ENCODE measurements at regions not wholly inside any gene's neighbourhood (a gene's known extent, or its start where the extent isn't known, plus 50 kb on each side); places are given as distances from the start of the nearest gene placed in this dataset.
"Not testable (repeated sequence)": the region's sequence is repeated elsewhere in the genome, so short reads cannot be mapped to it uniquely, and the experiment has no call there.

GRCh38 chr6:156421301-156421700, 355.9 kb upstream of the ARID1B start:
- H3K9me3 Mint-ChIP-seq, CTCF ChIA-PET: not testable (repeated sequence)
- POLR2A ChIA-PET, result interaction anchor here (0.6 kb wide), 1 partner anchor 82 kb away, joined by 4 read pairs; no protein-coding TSS in a partner anchor

GRCh38 chr6:156420172-156420993, 356.8 kb upstream of the ARID1B start:
- intact Hi-C loops (cut with micrococcal nuclease), result loop anchor here in 1 of 2 donors (5.0 kb wide), 1 partner anchor 1093 kb away; no protein-coding TSS in a partner anchor
- peak overlapping the region in 1 of 9 donors; percentile 12 for H3K27ac Mint-ChIP-seq

More at GRCh38 chr6:156421301-156421700, 355.9 kb upstream of the ARID1B start:
- not testable (repeated sequence) for H3K9me3 ChIP-seq (ENCODE audit: control insufficient read depth in 2 of 3, low read length in 3 of 3); H3K4me3 ChIP-seq (ENCODE audit: low read length); H3K36me3 Mint-ChIP-seq; ATAC-seq; H3K4me3 Mint-ChIP-seq; H3K27me3 ChIP-seq (ENCODE audit: control insufficient read depth in 2 of 2, insufficient read depth in 2 of 2, low read length in 2 of 2); H3K27me3 Mint-ChIP-seq; H3K27ac ChIP-seq (ENCODE audit: low read depth, low read length); DNase-seq; H3K36me3 ChIP-seq (ENCODE audit: control insufficient read depth in 2 of 3, insufficient read depth in 3 of 3, low read length in 3 of 3)
- intact Hi-C loops (cut with micrococcal nuclease), result loop anchor here in 1 of 2 donors (5.0 kb wide), 1 partner anchor 1094 kb away; no protein-coding TSS in a partner anchor
- peaks cover 22 to 40% (median 35%) of the 10 kb centered on the region in 7 donors for H3K4me1 Mint-ChIP-seq
- peaks cover 15 to 24% of the 10 kb centered on the region in 2 donors for H3K4me1 ChIP-seq (ENCODE audit: control insufficient read depth in 2 of 2, insufficient read depth in 2 of 2, low read length in 2 of 2)
- peak overlapping the region in 3 of 9 donors; percentile 0 to 15 (median 12) for H3K27ac Mint-ChIP-seq

GRCh38 chr6:156419594-156419993, 357.6 kb upstream of the ARID1B start:
- Mint-ChIP-seq H3K36me3 (no peaks in the 10 kb centered on the region), H3K4me3 (no peak overlapping the region), H3K9me3 (peaks cover 0 to 4% (median 0%) of the 10 kb centered on the region in 11 donors), H3K4me1 (peaks cover 20 to 30% (median 27%) of the 10 kb centered on the region in 7 donors), H3K27ac (no peak overlapping the region), H3K27me3 (no peaks in the 10 kb centered on the region)
- Histone ChIP-seq H3K27me3 (ENCODE audit: control insufficient read depth in 2 of 2, insufficient read depth in 2 of 2, low read length in 2 of 2) (no peaks in the 10 kb centered on the region), H3K4me3 (ENCODE audit: low read length) (no peak overlapping the region), H3K9me3 (ENCODE audit: control insufficient read depth in 2 of 3, low read length in 3 of 3) (no peaks in the 10 kb centered on the region), H3K27ac (ENCODE audit: low read depth, low read length) (no peak overlapping the region), H3K4me1 (ENCODE audit: control insufficient read depth in 2 of 2, insufficient read depth in 2 of 2, low read length in 2 of 2) (peaks cover 15 to 20% of the 10 kb centered on the region in 2 donors), H3K36me3 (ENCODE audit: control insufficient read depth in 2 of 3, insufficient read depth in 3 of 3, low read length in 3 of 3) (no peaks in the 10 kb centered on the region)
- ChIA-PET CTCF (no interaction called here), POLR2A (no interaction called here)
- intact Hi-C loops (cut with micrococcal nuclease), result no loop called here
- no peak for DNase-seq
- no peak for ATAC-seq

More at GRCh38 chr6:156420172-156420993, 356.8 kb upstream of the ARID1B start:
- CTCF ChIA-PET, result no interaction called here
- H3K27ac ChIP-seq (ENCODE audit: low read depth, low read length), result no peak overlapping the region
- ATAC-seq, result no peak
- H3K4me3 ChIP-seq (ENCODE audit: low read length), result no peak overlapping the region
- Mint-ChIP-seq H3K27me3 (no peaks in the 10 kb centered on the region), H3K9me3 (peaks cover 0 to 4% (median 0%) of the 10 kb centered on the region in 11 donors), H3K36me3 (no peaks in the 10 kb centered on the region), H3K4me1 (peaks cover 22 to 37% (median 35%) of the 10 kb centered on the region in 7 donors), H3K4me3 (no peak overlapping the region)
- H3K4me1 ChIP-seq (ENCODE audit: control insufficient read depth in 2 of 2, insufficient read depth in 2 of 2, low read length in 2 of 2), result peaks cover 15 to 24% of the 10 kb centered on the region in 2 donors
- POLR2A ChIA-PET, result interaction anchor here (0.6 kb wide), 1 partner anchor 81 kb away, joined by 4 read pairs; no protein-coding TSS in a partner anchor
- no peak for DNase-seq
- no peaks in the 10 kb centered on the region for H3K9me3 ChIP-seq (ENCODE audit: control insufficient read depth in 2 of 3, low read length in 3 of 3)
- H3K27me3 ChIP-seq (ENCODE audit: control insufficient read depth in 2 of 2, insufficient read depth in 2 of 2, low read length in 2 of 2), result no peaks in the 10 kb centered on the region
- H3K36me3 ChIP-seq (ENCODE audit: control insufficient read depth in 2 of 3, insufficient read depth in 3 of 3, low read length in 3 of 3), result no peaks in the 10 kb centered on the region

- no peak for DNase-seq
- no peaks in the 10 kb centered on the region for H3K9me3 ChIP-seq (ENCODE audit: control insufficient read depth in 2 of 3, low read length in 3 of 3)
- CTCF ChIA-PET, result interaction anchor here (1.0 to 1.2 kb wide), 2 partner anchors 23 to 266 kb away, joined by 3 to 4 read pairs; no protein-coding TSS in a partner anchor
- no peaks in the 10 kb centered on the region for H3K36me3 ChIP-seq (ENCODE audit: control insufficient read depth in 2 of 3, insufficient read depth in 3 of 3, low read length in 3 of 3)
- H3K27ac ChIP-seq (ENCODE audit: low read depth, low read length), result no peak overlapping the region
- peaks cover 5 to 6% of the 10 kb centered on the region in 2 donors for H3K4me1 ChIP-seq (ENCODE audit: control insufficient read depth in 2 of 2, insufficient read depth in 2 of 2, low read length in 2 of 2)
- Mint-ChIP-seq H3K9me3 (peaks cover 0 to 4% (median 0%) of the 10 kb centered on the region in 11 donors), H3K4me1 (peaks cover 7 to 17% (median 14%) of the 10 kb centered on the region in 7 donors), H3K36me3 (no peaks in the 10 kb centered on the region), H3K27ac (no peak overlapping the region), H3K4me3 (no peak overlapping the region), H3K27me3 (no peaks in the 10 kb centered on the region)
- intact Hi-C loops (cut with micrococcal nuclease), result no loop called here
- no peak for ATAC-seq
- POLR2A ChIA-PET, result interaction anchor here (0.7 kb wide), 1 partner anchor 22 kb away, joined by 3 read pairs; no protein-coding TSS in a partner anchor
- no peak overlapping the region for H3K4me3 ChIP-seq (ENCODE audit: low read length)
- no peaks in the 10 kb centered on the region for H3K27me3 ChIP-seq (ENCODE audit: control insufficient read depth in 2 of 2, insufficient read depth in 2 of 2, low read length in 2 of 2)
Observed at GRCh38 chr6:156418253-156418652, 358.9 kb upstream of the ARID1B start.

- ATAC-seq (no peak), DNase-seq (no peak)
- intact Hi-C loops (cut with micrococcal nuclease), result no loop called here
- H3K4me3 ChIP-seq (ENCODE audit: low read length), result no peak overlapping the region
- H3K27ac ChIP-seq (ENCODE audit: low read depth, low read length), result no peak overlapping the region
- Mint-ChIP-seq H3K4me1 (no peaks in the 10 kb centered on the region), H3K4me3 (no peak overlapping the region), H3K27me3 (no peaks in the 10 kb centered on the region), H3K36me3 (no peaks in the 10 kb centered on the region), H3K9me3 (peaks cover 0 to 3% (median 0%) of the 10 kb centered on the region in 11 donors), H3K27ac (no peak overlapping the region)
- H3K4me1 ChIP-seq (ENCODE audit: control insufficient read depth in 2 of 2, insufficient read depth in 2 of 2, low read length in 2 of 2), result no peaks in the 10 kb centered on the region
- H3K27me3 ChIP-seq (ENCODE audit: control insufficient read depth in 2 of 2, insufficient read depth in 2 of 2, low read length in 2 of 2), result no peaks in the 10 kb centered on the region
- H3K36me3 ChIP-seq (ENCODE audit: control insufficient read depth in 2 of 3, insufficient read depth in 3 of 3, low read length in 3 of 3), result no peaks in the 10 kb centered on the region
- POLR2A ChIA-PET, result no interaction called here
- H3K9me3 ChIP-seq (ENCODE audit: control insufficient read depth in 2 of 3, low read length in 3 of 3), result no peaks in the 10 kb centered on the region
- CTCF ChIA-PET, result no interaction called here
Observed at GRCh38 chr6:156416391-156416790, 360.8 kb upstream of the ARID1B start.

GRCh38 chr6:156413154-156413553, 364.0 kb upstream of the ARID1B start:
- POLR2A ChIA-PET, result interaction anchor here (0.6 kb wide), 1 partner anchor 9 kb away, joined by 3 read pairs; no protein-coding TSS in a partner anchor
- Mint-ChIP-seq H3K9me3 (peaks cover 0 to 3% (median 0%) of the 10 kb centered on the region in 11 donors), H3K4me1 (peaks cover 0 to 2% (median 0%) of the 10 kb centered on the region in 7 donors), H3K4me3 (no peak overlapping the region), H3K36me3 (no peaks in the 10 kb centered on the region), H3K27me3 (no peaks in the 10 kb centered on the region), H3K27ac (no peak overlapping the region)
- Histone ChIP-seq H3K9me3 (ENCODE audit: control insufficient read depth in 2 of 3, low read length in 3 of 3) (no peaks in the 10 kb centered on the region), H3K36me3 (ENCODE audit: control insufficient read depth in 2 of 3, insufficient read depth in 3 of 3, low read length in 3 of 3) (no peaks in the 10 kb centered on the region), H3K27me3 (ENCODE audit: control insufficient read depth in 2 of 2, insufficient read depth in 2 of 2, low read length in 2 of 2) (no peaks in the 10 kb centered on the region), H3K4me1 (ENCODE audit: control insufficient read depth in 2 of 2, insufficient read depth in 2 of 2, low read length in 2 of 2) (no peaks in the 10 kb centered on the region), H3K4me3 (ENCODE audit: low read length) (no peak overlapping the region), H3K27ac (ENCODE audit: low read depth, low read length) (no peak overlapping the region)
- DNase-seq (no peak), ATAC-seq (no peak)
- CTCF ChIA-PET, result interaction anchor here (0.6 kb wide), 1 partner anchor 411 kb away, joined by 5 read pairs; no protein-coding TSS in a partner anchor
- intact Hi-C loops (cut with micrococcal nuclease), result loop anchor here in 1 of 2 donors (5.0 kb wide), 1 partner anchor 346 kb away; no protein-coding TSS in a partner anchor

Data from naive thymus-derived CD4-positive, alpha-beta T cell (primary cell).